Chondrocyte (in vitro differentiated cells): ENCODE measurements at regions not wholly inside any gene's neighbourhood (a gene's known extent, or its start where the extent isn't known, plus 50 kb on each side); places are given as distances from the start of the nearest gene placed in this dataset.

Experiments
- DNase-seq: peaks from one replicate; pipeline ENCODE4 v3.0.0; 2021; ENCODE audit warnings: mixed read lengths, low spot score
- H3K27ac Mint-ChIP-seq: one replicate; pipeline ENCODE4 v1.8.0; 2021; ENCODE audit warnings: mild to moderate bottlenecking, moderate library complexity, mixed read lengths; ENCODE audit not compliant: unreplicated experiment
- H3K27me3 Mint-ChIP-seq: 2 replicates; pipeline ENCODE4 v1.8.0; 2021; ENCODE audit warnings: low read depth, mixed read lengths
- H3K36me3 Mint-ChIP-seq: 2 replicates; pipeline ENCODE4 v1.8.0; 2021; ENCODE audit warnings: low read depth, mixed read lengths
- H3K4me1 Mint-ChIP-seq: 2 replicates; pipeline ENCODE4 v1.8.0; 2021; ENCODE audit warnings: low read depth, mild to moderate bottlenecking, mixed read lengths
- H3K4me3 Mint-ChIP-seq: one replicate; pipeline ENCODE4 v1.8.0; 2021; ENCODE audit warnings: mild to moderate bottlenecking, moderate library complexity, mixed read lengths; ENCODE audit not compliant: unreplicated experiment
- H3K9me3 Mint-ChIP-seq: 2 replicates; pipeline ENCODE4 v1.8.0; 2021; ENCODE audit warnings: low read depth, mixed read lengths
- TF ChIP-seq, protein P1 (sequence below): fragments of 200-600 bp; sonication (generic); IDR thresholded peaks from 2 replicates; pipeline ENCODE4 v1.5.0; 2021; ENCODE audit warnings: antibody characterized with exemption, mild to moderate bottlenecking, moderate library complexity

- H3K4me1 Mint-ChIP-seq: peaks cover 8% of the 10 kb centered on the region
- TF ChIP-seq, protein P1, sequence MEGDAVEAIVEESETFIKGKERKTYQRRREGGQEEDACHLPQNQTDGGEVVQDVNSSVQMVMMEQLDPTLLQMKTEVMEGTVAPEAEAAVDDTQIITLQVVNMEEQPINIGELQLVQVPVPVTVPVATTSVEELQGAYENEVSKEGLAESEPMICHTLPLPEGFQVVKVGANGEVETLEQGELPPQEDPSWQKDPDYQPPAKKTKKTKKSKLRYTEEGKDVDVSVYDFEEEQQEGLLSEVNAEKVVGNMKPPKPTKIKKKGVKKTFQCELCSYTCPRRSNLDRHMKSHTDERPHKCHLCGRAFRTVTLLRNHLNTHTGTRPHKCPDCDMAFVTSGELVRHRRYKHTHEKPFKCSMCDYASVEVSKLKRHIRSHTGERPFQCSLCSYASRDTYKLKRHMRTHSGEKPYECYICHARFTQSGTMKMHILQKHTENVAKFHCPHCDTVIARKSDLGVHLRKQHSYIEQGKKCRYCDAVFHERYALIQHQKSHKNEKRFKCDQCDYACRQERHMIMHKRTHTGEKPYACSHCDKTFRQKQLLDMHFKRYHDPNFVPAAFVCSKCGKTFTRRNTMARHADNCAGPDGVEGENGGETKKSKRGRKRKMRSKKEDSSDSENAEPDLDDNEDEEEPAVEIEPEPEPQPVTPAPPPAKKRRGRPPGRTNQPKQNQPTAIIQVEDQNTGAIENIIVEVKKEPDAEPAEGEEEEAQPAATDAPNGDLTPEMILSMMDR: no peak
- no peak overlapping the region for H3K27ac Mint-ChIP-seq
- no peak overlapping the region for H3K4me3 Mint-ChIP-seq
- DNase-seq: no peak
- H3K27me3 Mint-ChIP-seq: peaks cover 27% of the 10 kb centered on the region
- H3K36me3 Mint-ChIP-seq: peaks cover 1% of the 10 kb centered on the region
- H3K9me3 Mint-ChIP-seq: peaks cover 5% of the 10 kb centered on the region
Observed at GRCh38 chr22:45107671-45108070, 56.1 kb upstream of the NUP50 start.

DNA sequence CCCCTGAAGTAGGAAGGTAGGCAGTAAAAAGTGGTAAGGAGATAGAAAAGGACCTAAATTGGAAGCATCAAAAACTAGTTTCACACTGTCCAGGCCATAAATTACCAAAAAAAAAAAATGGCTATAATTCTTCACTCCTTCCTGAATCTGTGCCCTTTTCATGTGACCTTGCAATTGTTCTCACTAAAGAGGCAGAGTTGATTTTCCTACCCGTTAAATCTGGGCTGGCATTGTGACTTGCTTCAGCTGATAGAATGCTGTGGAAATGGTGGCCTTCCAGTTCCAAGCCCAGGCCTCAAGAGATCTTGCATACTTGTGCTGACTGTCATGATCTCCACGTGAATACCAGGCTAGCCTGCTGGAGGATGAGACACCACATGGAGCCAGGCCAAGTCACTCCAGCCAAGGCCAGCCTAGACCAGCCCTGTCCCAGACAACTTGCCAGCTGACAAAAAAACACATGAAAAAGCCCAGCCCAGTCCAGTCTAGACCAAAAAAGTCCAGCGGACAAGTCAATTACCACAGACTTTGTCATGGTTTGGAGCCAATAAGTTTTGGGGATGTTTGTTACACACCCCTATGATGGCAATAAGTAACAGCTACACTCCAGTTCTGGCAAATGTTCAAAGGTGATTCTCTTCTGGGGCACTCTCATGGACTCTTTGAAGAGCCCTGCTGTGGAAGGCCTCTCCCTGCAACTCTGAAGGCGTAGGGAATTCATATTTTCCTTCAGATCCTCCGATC is 51.4 kb upstream of the NUP50 start:
- Mint-ChIP-seq H3K27ac (no peak overlapping the region), H3K9me3 (peaks cover 10% of the 10 kb centered on the region), H3K4me3 (no peak overlapping the region), H3K27me3 (peaks cover 10% of the 10 kb centered on the region), H3K4me1 (no peaks in the 10 kb centered on the region), H3K36me3 (no peaks in the 10 kb centered on the region)
- TF ChIP-seq, protein P1: no peak
- DNase-seq: peak; percentile 14
